ENCODE measurements at regions not wholly inside any gene's neighbourhood (a gene's known extent, or its start where the extent isn't known, plus 50 kb on each side); places are given as distances from the start of the nearest gene placed in this dataset.
"Not testable (repeated sequence)": the region's sequence is repeated elsewhere in the genome, so short reads cannot be mapped to it uniquely, and the experiment has no call there.

DNA sequence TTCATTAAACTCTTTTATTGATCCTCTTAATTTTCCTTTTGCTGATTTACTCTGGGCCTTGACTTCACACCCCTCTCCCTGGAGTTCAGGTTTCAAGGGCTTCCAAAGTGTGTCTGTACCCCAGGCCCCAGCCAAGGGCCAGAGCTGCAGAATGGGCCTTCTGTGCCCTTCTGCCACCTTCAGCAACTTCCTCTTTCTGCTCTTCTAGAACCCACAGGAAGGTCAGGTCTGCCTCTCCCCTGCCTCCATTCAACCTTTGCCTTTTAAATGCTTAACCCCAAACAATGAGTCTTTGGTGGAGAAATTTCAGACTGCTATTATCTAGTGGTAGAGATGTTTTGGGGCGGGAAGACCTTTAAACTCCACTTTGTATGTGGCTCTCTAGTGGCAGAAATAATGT is 63.1 kb downstream of the TSN start:
- no peak for DNase-seq (ENCODE audit: low read depth)

DNA sequence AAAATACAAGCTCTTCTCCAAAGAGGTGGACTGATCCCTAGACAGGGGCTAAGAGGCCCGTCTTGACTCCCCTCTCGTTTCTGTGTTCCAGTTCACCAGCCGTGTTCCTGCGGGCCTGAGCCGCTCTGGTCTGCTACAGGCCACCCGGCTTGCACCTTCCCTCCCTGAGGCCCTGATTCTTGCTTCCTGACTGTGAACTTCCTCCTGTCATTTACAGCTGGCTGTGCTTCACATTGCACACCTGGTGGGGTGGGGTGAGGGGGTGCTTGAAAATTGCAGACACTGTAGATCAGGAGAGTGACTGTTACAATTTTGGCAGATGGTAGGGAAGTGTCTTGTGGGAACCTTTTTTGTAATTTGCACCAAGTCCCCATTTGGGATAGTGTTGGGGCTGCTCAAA is 64.4 kb downstream of the TSN start:
- DNase-seq (ENCODE audit: low read depth) = no peak

DNA sequence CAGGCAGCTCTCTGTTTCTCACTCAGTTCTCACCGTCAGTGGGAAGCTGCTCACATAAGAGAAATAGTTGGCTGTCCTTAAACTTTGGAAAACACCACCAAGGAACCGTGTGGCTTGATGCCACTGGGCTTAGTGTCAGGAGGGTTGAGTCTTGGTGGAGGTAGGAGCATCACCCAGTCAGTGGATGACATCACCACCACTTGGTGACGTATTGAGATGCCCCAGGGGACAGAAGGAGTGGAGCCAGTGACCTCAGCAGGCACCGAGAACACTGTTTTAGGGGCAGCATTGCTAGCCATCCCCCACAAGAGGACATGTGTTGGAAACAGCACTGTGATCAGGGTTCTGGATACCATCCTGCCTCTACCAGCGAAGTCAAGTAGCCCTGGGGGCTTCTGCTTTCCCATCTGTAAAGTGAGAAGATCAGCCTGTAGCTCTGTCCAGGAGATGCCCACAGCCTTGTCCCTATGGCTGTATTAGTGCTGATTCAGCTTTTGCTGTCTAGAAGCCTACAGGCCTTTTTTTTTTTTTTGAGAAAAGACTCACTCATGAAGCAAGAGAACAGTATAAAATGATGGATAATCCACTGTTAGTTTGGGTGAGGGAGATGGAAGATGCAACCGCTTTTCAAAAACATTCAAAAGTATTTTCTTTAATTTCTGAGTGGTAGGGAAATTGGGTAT is 66.2 kb downstream of the TSN start:
- DNase-seq (ENCODE audit: low read depth) = no peak

GRCh38 chr2:121824264-121824663 is 68.8 kb downstream of the TSN start:
- DNase-seq (ENCODE audit: low read depth) = no peak

DNA sequence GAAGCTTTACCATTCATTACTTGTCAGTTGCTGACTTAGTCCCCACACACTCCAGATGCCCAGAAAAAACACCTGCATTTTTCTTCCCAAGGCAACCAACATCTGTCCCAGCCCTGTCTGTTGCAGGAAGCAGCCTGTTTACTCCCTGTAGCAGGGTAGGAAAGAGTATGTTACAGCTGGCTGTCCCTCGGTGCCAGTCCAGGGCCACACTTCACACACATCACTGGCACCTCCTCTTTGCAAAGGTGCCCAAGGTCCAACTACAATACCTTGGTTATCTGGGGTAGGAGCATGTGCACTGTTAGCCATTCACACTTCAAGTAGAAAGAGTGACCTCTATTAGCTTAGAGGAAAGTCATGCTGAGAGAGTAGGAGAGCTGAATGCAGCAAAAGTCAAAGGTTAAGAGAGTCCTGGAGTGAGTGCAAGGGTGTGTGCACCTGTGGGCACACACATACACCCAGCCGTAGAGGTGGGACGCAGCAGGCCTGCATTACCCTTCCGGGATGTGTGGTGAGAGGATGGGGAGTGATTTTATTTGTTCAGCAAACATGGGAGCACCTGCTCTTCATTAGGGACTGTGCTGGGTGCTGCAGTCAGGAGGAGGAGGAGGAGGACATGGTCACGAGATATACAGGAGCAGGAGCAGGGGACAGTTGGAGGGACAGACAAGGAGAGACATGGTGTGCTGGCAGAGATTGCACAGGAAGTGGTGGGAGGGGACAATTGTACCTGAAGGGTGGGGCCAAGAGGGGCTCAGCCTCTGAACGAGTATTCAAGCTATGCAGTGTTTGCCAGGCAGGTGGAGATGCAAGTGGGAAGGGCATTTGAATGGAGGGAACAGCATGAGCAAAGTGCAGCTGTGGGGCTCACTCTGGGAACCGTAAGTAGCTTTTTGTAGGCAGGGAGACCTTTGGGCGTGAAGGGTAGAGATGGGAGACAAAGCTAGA is 69.8 kb downstream of the TSN start:
- DNase-seq (ENCODE audit: low read depth) = no peak

DNA sequence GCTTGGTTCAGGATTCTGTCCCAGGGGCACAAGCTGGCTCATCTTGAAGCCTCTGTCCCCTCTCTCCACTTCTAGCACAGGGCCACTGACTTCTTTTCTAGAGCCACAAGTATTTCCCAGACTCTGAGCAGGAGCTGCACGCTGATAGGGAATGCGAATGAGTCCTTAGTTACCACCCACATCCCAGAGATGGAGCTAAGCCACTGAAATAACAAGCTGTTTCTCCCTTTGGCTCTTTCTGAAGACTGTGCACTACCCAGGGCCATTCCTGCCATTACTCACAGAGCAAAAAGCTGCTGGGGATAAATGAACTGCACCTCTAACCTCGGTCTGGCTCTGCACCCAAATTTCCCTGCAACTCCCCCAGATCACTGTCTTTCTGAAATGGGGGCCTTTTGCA is 70.6 kb downstream of the TSN start:
- no peak for DNase-seq (ENCODE audit: low read depth)

DNA sequence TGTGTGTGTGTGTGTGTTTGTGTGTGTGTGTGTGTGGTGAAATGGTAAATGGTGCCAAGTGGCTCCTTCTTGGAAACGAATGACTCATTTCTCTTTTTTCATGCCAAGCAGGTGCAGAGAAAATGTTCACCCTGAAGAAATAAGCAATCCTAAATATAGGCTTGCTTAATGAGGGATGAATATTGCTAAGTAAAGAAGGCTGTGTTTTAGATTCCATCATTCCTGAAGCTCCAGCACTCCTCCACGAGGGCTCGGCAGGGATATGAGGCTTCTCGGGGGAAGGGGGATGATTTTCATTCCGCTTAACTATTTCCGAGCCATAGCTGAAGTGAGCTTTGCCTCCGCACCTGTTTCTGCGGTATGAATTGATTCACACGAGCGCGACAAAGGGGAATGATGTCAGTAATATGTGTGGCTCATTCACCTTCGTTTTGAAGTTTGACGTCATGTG is 72.9 kb downstream of the TSN start:
- DNase-seq (ENCODE audit: low read depth) = no peak

GRCh38 chr2:121830809-121831208 is 75.4 kb downstream of the TSN start:
- DNase-seq (ENCODE audit: low read depth) = no peak

DNA sequence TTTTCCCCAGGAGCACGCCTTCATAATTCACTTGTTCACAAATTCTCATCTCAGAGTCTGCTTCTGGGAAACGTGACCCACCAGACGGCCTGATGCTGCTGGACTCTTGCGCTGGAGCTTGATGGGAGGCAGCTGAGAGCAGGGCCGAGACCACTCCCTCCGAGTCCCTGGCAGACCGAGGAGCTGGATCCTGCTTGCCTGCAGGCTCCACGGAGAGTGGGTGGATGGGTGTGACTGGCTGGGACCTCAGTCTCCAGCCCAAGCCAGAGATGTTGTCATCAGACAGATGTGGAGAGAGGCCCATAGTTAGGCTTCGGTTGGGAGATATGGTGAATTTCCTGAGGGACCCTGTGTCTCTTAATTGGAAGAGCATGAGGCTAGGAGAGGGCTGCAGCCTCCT is 76.4 kb downstream of the TSN start:
- no peak for DNase-seq (ENCODE audit: low read depth)

DNA sequence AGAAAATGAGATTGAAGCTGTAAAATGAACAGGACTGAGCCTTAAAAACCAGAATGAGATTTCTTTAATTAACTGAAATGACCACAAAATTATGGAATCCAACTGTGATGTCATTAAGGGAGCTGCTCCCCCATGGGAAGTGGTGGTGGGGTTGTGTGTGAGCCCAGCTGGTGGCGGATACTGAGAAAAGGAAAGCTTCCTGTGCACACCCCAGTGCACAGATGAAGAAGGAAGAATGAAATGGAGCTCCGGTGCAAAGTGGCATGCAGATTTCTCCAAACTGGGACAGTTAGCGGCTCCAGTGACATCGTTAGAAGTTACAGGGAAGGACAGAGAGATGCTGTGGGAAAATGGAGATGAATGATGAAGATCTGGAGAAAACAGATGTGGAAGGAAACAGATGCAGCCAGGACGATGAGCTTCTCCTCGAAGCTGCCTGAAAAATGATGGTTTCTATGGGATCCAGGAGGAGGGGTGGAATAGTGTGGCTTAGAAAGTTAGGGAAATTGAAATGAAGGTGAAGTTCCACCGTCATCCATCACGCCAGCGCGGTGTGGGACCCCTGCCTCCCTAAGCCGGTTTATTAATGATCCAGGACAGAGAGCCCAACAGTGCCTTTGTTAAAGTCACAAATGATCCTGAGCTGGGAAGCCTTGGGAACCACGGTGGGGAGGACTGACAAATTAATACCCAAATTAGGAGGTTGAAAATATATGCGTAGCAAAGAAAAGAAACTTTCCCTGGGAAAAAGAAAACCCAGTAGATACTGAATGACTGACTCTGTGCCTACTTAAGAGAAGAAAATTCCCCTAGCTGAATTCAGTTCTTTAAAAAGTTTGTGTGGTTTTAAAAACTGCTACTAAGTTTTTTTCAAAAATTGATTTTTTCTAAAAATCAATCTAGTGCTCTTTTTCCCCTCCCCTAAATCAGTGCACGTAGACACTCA is 77.2 kb downstream of the TSN start:
- DNase-seq (ENCODE audit: low read depth) = no peak

GRCh38 chr2:121833358-121833723 is 77.9 kb downstream of the TSN start:
- no peak for DNase-seq (ENCODE audit: low read depth)

GRCh38 chr2:121836611-121837010 is 81.2 kb downstream of the TSN start:
- DNase-seq (ENCODE audit: low read depth) = no peak

- DNase-seq (ENCODE audit: low read depth) = no peak
These were observed 82.1 kb downstream of the TSN start for GRCh38 chr2:121837591-121837990.

DNA sequence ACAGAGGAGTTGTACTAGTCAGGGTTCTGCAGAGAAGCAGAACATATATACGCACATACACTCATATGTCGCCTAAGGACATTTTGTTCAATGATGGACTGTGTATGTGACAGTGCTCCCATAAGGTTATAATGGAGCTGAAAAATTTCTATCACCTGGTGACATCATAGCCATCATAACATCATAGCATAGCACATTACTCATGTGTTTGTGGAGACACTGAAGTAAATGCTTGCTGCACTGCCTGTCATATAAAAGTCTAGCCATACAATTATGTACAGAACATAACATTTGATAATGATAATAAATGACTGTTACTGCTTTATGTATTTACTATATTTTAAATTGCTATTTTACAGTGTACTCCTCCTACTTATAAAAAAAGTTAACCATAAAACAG is 83.1 kb downstream of the TSN start:
- DNase-seq (ENCODE audit: low read depth) = no peak

GRCh38 chr2:121839584-121839983 is 84.1 kb downstream of the TSN start:
- DNase-seq (ENCODE audit: low read depth) = no peak

GRCh38 chr2:121849236-121849635 is 93.8 kb downstream of the TSN start:
- no peak for DNase-seq (ENCODE audit: low read depth)

DNA sequence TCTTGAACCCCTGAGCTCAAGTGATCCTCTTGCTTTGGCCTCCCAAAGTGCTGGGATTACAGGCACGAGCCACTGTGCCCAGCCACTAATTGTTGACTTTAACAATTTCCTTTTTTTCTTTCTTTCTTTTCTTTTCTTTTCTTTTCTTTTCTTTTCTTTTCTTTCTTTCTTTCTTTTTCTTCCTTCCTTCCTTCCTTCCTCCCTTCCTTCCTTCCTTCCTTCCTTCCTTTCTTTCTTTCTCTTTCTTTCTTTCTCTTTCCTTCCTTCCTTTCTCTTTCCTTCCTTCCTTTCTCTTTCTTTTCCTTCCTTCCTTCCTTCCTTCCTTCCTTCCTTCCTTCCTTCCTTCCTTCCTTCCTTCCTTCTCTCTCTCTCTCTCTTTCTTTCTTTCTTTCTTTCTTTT is 97.7 kb downstream of the TSN start:
- DNase-seq (ENCODE audit: low read depth) = not testable (repeated sequence)

DNA sequence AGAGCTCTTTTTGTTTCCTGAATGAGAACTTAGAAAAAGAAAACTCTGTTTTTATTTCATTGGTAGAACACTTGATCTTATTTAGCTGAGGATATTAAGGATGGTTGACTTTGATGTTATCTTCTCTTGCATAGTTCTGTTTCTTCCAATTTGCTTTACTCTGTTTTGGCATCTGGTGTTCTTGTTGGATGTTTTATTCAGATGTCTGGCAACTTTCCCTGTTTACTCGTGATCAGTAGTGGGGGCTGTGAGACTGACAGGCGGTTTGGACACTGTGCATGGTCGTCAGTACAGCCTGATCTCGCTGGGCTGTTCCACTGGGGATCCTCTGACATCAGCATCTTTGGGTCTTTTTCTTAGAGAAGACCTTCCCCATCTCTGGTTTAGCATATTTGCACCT is 100.1 kb downstream of the TSN start:
- no peak for DNase-seq (ENCODE audit: low read depth)

DNA sequence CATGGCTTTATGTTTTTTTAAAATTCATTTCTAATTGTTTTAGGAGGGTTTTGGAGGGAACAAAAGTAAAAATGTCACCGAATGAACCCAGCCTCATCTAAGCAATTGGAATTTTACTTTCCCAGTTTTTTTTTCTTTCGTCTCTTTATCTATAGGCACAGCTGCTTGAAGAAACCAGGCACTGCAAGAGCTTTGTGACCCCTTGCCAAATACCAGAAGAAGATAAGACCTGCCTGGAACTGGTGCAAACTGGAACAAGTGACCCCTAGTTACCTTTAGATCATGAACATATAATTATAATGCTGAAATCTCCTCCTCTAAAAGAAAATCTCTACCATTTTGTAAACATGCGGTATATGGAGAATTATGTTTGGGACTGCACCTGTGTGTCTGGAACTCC is 100.9 kb downstream of the TSN start:
- DNase-seq (ENCODE audit: low read depth) = no peak

DNA sequence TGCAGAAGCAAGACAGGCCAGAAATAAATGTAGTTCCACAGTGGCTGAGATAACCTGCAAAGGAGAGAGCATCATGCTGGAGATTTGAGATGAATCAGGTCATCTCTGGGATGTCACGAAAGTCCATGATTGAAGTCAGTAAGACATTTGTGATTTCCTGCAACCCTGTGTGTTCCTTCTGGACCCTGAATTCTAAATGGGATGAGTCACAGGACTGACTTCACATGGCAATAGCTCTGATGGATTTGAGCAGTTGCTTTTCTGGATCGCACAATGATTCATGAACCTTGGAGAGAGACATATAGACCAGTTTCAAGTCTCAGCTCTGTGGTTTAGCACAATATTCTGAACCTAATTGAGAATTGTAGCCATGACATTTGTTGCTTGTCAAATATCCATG is 102.9 kb downstream of the TSN start:
- peak; percentile 47 for DNase-seq (ENCODE audit: low read depth)

DNA sequence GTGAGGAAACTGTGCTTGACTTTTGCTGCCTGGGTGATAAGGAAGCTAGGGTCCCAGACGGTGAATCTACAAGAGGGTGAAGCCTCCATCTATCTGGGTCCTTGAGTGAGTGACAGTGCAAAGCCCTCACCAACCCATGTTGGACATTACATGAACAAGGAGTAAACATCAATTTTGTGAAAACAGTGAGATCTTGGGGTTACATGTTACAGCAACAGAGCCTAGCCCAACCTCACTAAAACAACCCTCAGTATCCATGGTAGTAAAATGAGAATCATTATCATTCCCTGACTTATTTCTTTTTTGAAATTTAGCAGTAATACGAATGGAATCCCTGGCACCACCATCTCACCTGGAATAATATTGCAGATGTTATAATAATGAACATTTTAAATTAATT is 103.4 kb downstream of the TSN start:
- no peak for DNase-seq (ENCODE audit: low read depth)

DNA sequence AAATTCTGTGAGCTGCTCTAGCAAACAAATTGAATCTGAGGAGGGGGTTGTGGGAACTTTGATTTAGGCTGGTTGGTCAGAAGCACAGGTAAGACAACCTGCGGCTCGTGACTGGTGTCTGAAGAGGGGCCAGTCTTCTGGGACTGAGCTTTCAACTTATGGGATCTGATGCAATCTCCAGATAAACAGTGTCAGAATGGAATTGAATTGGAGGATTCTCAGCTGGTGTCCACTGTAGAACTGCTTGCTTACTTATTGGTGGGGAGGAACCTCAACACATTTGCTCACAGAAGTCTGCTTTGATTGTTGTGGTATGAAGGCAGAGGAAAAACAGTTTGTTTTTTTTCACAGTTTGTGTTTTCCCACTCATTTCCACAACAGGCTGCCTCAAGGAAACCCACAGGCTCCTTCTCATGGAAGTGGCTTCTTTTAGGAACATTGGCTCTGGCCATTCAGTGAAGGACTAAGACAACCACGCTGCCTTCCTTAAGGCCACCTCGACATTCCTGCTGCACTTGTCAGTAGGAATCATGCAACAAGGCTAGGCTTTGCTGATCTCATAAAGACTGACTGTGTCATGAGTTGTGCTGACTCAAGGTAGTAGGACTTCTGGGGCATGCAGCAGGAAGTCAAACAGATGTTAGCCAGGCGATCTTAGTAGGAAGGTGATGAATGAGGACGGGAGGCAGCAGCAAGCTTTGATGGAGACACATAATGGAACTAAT is 104.7 kb downstream of the TSN start:
- peak; percentile 84 for DNase-seq (ENCODE audit: low read depth)

Measured in HS-27A (cell line).